ENCODE measurements at regions not wholly inside any gene's neighbourhood (a gene's known extent, or its start where the extent isn't known, plus 50 kb on each side); places are given as distances from the start of the nearest gene placed in this dataset.
A peak's percentile ranks its signal among the peaks of the same experiment; 100 is the strongest.

DNA sequence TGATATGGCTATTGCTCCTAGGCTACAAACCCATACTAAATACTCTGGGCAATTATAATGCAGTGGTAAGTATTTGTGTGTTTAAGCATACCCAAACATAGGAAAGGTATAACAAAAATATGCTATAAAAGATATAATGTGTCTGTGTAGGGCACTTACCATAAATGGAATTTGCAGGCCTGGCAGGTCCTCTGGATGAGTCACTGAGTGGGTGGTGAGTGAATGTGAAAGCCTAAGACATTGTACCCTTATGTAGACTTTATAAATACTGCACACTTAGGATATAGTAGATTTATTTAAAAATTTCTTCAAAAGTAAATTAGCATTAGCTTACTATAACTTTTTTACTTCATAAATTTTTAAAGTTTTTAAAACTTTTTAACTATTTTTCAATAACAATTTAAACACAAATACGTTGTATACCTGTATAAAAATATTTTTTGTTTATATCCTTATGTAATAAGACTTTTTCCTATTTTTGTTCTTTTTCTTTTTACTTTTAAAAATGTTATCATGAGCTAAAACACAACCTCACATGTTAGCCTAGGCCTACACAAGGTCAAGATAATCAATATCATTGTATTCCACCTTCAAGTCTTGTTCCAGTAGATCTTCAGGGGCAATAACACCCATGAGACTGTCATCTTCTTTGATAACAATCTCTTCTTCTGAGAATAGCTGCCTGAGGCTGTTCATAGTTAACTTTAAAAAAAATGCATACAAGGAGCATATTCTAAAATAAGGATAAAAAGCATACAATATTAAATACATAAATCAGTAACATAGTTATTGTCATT, 306.3 kb upstream of the RGS18 start:
- Histone ChIP-seq H3K9ac (ENCODE audit: low read depth, low read length) (no peak overlapping the region), H3K4me2 (ENCODE audit: low read depth, low read length) (no peak overlapping the region), H3K27me3 (ENCODE audit: control insufficient read depth, insufficient read depth, low read length) (no peaks in the 10 kb centered on the region), H3K9me1 (ENCODE audit: insufficient read depth, low read length) (no peaks in the 10 kb centered on the region), H3K14ac (replicated peaks; ENCODE audit: low read depth, low read length) (no peak overlapping the region), H4K8ac (ENCODE audit: low read depth in 2 of 2, low read length in 2 of 2) (peak overlapping the region in 1 of 2 experiments; percentile 37; a peak in 1 of 4 replicates), H2BK15ac (ENCODE audit: low read depth, low read length) (no peak overlapping the region; the same call in 2 of the 3 replicates), H3K18ac (ENCODE audit: low read depth, low read length) (peak overlapping the region; percentile 41; the same call in 1 of the 2 replicates), H3K79me1 (ENCODE audit: low read depth in 1 of 2, low read length in 2 of 2) (no peaks in the 10 kb centered on the region), H2AK9ac (replicated peaks; ENCODE audit: low read depth, low read length, poor library complexity) (no peak overlapping the region), H3K4ac (ENCODE audit: low read depth, low read length) (no peak overlapping the region; the same call in 1 of the 2 replicates), H3K23ac (ENCODE audit: low read depth, low read length) (peak overlapping the region; percentile 59; the same call in 1 of the 2 replicates), H3K27ac (ENCODE audit: insufficient read depth, low read length) (no peak overlapping the region), H3K56ac (ENCODE audit: extremely low read depth, insufficient read depth, low read length) (no peak overlapping the region), H2AK5ac (ENCODE audit: low read depth, low read length) (no peak overlapping the region), H4K20me1 (ENCODE audit: insufficient read depth, low read length) (no peaks in the 10 kb centered on the region), H3K4me3 (ENCODE audit: insufficient read depth, low read depth, low read length) (no peak overlapping the region), H3K9me3 (ENCODE audit: control insufficient read depth, insufficient read depth, low read length) (no peaks in the 10 kb centered on the region), H3K4me1 (ENCODE audit: control insufficient read depth, insufficient read depth, low read length) (no peaks in the 10 kb centered on the region), H2AFZ (replicated peaks; ENCODE audit: low read length, poor library complexity) (no peak overlapping the region), H2BK20ac (ENCODE audit: low read depth, low read length) (no peak overlapping the region; the same call in 1 of the 2 replicates), H2BK5ac (ENCODE audit: low read depth, low read length, poor library complexity, severe bottlenecking) (peak overlapping the region; percentile 81), H3K36me3 (ENCODE audit: control insufficient read depth, insufficient read depth, low read length) (no peaks in the 10 kb centered on the region), H2BK120ac (ENCODE audit: low read depth, low read length) (peak overlapping the region; percentile 52; the same call in 1 of the 2 replicates), H4K5ac (ENCODE audit: low read depth, low read length) (no peak overlapping the region), H4K91ac (ENCODE audit: insufficient read depth, low read depth, low read length) (peak overlapping the region; percentile 65; the same call in 1 of the 2 replicates)
- in situ Hi-C loops (cut with MboI; ENCODE audit: low sequenced_read_pairs) (no loop called here), intact Hi-C loops (cut with micrococcal nuclease) (no loop called here), dilution Hi-C loops (cut with HindIII; ENCODE audit: low sequenced_read_pairs, unreplicated experiment) (no loop called here)
- no CpG with 5 or more reads among the region's 1 CpG for WGBS, 2 experiments (ENCODE audit: extremely low coverage in 2 of 2, insufficient read length in 1 of 2)
- ChIA-PET POLR2A (ENCODE audit: unreplicated experiment) (no interaction called here), CTCF (no interaction called here)
- no TSS peak for BruUV-seq (replicated peaks)
- ATAC-seq (ENCODE audit: low read depth) = peak; percentile 81
- no peak for TF ChIP-seq MXI1 (IDR thresholded peaks at IDR 0.05; ENCODE audit: borderline replicate concordance, low read depth, low read length)
- TF ChIP-seq FOS (IDR thresholded peaks at IDR 0.05; ENCODE audit: low read depth, low read length) = peak; percentile 27; the same call in 1 of the 2 replicates
- peak; percentile 78 for DNase-seq

Measured in IMR-90 (cell line).